Globus pallidus (tissue), 1 donor: ENCODE measurements at regions not wholly inside any gene's neighbourhood (a gene's known extent, or its start where the extent isn't known, plus 50 kb on each side); places are given as distances from the start of the nearest gene placed in this dataset.

ENCODE experiments used
- DNase-seq: peaks from one replicate; pipeline ENCODE4 v3.0.0-alpha.2; 2015; ENCODE audit warnings: low spot score

DNA sequence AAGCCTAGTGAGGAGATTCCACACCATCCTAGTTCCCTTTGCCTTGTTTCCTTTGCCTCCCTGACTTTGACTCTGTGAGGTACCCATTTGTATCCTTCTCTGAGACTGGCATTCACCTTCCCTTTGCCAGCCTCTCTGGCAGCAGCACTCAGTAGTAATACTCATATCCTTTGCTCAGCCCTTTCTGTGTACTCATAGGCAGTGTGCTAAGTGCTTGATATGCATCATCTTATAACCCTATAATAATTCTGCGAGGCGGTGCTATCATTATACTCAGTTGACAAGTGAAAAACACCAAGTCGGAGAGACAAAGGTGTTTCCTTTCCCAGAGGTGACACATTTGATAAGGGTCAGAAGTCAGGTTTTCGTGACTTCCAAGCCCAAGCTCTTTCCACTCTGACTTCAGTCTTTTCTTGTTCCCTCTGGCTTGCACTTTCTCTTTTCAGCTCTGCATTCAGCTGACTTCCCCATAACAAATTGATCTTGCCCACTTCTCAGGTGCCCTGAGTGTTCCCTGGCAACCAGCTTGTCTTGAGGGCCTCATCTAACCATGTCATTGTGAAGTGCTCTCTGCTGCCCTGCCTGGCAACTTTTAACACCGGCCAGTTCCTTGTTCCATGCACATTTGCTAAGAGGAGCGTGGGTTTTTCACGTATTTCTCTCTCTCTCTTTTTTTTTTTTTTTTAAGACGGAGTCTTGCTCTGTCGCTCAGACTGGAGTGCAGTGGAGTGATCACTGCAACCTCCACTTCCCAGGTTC lies 94.5 kb upstream of the UPP2 start:
- DNase-seq: no peak

DNA sequence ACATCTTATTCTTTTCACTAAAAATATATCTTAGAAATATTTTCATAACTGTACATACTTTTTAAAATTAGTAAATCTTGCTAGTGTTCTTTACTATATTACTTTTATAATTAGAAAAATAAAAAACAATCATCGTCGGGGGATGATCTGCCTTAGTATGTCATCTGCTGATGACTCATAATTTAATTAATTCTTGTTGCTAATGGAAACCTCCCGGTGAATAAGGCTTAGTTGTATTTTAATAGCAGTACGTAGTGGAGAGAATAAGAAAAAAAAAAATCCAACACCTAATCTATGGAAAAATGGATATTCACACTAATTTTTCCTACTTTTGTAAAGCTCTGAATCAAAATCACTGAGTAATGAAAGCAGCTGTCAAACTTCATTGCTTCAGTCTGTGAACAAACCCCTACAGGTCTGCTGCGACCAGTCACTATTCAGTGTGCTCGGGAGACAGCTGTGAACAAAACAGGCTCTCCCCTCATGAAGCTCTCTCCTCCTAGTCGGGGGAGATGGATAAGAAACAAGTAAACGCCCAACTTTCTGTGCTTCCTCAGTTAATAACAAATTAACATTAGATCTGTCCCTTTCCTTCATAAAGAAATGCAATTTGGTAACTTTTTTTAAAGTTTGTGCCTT lies 97.4 kb upstream of the UPP2 start:
- no peak for DNase-seq

DNA sequence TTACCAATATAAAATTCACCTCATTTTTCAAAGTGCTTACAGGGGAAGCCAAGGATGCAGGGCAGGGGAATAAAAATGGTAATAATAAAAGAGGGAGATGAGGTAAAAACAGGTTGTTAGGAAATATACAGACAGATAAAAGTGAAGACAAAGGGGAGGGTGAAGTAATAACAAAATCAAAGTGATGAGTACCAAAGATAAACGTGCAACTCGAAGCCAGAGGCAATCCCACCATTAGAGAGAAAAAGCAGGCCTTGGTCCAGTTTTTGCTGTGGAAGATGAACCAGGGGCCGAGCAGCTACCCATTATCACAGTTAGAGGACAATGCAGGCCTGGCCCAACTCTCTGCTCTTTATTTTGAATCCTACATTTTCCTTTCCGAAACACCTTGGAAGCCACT lies 99.6 kb upstream of the UPP2 start:
- DNase-seq: no peak

DNA sequence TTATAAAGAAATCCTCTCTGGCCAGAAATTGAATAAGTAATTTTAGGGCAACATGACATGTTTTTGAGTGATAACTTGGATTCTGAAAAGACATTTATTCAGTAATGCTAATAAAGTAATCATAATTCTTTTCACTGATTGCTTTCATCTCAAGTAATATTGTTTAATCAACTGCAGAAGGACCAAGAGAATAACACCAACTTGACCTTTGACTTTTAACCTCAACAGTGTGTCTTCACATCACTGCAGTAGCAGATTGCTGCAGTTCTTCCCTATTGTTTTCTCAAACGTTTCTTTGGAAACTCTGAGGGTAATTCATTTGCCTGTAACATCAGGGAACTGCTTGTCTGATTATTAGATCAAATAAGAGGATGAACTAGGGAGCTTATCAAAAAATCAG lies 104.9 kb upstream of the UPP2 start:
- DNase-seq: no peak

DNA sequence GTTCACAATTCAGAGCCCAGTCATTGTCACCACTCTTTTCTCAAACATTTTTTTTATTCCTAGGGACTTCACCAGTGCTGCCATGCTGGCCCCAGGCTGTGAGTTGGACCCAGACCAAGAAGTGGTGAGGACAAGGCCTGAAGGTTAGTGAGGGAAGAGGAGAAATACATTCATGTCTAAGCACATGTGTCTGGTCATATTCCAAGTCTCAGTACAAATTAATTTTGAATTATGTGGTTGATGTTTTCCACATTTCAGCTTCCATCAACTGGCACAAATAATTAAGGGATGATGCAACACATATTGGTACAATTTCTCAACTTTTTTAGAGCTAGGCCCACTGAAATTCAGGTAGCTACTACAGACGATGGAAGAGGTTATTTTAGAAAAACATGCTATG lies 106.6 kb upstream of the UPP2 start:
- no peak for DNase-seq

DNA sequence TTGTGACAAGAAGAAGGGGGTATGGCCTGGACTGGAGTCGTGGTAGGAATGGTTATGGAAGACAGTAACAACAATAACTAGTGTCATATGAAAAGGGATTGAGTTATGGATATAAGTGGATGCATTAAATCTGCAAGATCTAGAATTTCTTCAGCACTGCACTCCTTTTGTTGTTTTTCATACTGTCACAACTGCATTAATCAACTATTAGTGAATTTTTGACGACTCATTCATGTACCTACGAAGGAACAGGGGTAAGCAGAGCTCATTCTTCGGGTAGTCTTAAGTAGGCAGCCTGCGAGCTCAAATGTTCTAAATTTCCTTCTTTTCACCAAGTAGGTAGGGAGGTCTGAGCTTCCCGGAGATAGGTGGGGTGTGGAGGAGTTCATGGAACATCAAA lies 109.7 kb upstream of the UPP2 start:
- DNase-seq: no peak

DNA sequence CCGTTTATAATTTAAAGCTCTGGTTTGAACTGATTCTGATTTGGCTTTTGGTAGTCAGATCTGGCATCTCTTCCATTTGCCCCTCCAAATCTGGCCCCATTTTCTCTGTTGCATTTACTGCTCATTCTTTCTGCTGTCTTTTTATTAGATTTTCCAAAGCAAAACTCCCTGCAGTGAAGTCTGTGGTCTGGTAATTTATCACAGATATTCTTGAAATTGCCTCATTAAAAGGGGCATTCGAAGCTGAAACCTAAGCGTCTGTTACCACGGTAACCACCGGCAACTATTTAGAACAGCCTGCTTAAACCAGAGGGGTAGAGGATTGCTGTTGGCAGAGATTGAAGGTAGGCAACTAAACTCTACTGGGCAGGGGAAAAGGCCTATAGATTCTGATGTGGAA lies 111.5 kb upstream of the UPP2 start:
- no peak for DNase-seq

DNA sequence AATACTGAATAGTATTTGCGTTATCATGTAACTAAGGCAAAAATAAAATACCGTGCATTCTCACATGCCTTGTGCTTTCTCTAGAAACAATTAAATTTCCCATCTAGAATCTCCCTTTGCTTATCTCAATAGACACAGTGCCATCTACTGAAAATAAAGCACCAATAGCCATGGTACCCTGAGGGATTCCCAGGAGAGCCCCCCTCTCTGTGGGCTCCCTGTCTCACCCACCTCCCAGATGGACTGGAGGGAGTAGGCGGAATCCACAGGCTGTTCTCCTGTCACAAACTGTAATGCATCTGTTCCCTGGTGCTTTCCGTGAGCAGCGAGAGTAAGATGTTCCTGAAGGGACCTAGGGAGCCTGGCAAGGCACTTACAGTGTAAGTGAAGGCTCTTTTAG lies 112.4 kb upstream of the UPP2 start:
- no peak for DNase-seq

DNA sequence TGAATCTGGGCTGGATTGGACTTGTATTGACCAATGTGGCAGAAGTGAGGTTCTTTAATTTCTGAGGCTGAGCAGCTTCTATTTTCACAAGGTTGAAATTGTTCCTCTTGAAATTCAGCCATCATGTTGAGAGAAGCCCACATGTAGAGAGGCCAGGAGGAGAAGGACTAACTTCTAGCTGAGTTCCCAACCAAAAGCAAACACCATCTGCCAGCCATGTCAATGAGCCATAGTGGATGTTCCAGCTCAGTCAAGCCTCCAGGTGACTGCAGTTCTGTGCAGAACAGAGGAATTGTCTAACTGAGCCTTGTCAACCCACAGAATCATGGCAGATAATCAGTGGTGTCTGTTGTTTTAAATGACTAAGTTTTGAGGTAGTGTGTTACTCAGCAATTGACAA lies 110.6 kb upstream of the ACVR1 start:
- DNase-seq: no peak

DNA sequence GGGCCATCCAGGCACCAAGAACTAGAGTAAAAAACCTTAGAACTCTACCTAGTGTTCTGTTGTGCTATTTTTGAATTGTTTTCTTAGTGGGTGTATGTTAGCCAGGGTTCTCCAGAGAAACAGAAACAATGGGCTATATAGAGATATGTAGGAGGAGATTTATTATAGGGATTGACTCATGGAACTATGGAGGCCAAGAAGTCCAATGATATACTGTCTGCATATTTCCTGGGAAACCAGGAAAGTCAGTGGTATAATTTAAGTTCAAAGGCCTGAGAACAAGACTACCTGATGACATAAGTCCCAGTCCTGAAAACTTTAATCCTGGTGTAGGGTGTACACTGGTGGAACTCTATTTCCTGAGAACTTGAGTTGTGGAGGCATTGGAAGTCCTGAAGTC lies 108.7 kb upstream of the ACVR1 start:
- DNase-seq: no peak

DNA sequence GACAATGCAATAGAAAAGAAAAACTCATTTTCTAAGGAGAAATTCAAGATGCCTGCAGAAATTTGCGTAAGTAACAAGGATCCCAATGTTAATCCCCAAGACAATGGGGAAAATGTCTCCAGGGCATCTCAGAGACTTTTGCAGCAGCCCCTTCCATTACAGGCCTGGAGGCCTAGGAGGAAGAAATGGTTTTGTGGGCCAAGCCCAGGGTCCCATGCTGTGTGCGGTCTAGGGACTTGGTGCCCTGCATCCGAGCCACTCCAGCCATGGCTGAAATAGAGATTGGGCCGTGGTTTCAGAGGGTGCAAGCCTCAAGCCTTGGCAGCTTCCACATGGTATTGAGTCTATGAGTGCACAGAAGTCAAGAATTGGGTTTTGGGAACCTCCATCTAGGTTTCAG lies 103.9 kb upstream of the ACVR1 start:
- no peak for DNase-seq

DNA sequence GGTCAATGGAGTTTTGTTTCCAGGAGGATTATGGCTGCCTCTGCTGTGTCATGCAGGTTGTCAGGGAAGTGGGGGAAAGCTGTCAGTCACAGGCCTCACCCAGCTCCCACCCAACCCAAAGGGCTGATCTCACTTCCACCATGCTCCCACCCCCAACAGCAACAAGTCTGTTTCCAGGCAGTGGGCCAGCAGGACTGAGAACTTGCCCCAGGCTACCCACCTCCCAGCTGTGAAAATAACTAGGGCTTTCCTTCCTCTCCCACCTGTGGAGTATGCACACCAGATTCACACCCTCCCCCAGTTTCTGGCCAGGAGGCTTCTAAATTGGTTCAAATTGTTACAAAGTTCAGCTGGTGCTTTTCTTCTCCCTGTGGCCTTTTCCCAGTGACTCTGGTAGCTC lies 95.6 kb upstream of the ACVR1 start:
- no peak for DNase-seq

DNA sequence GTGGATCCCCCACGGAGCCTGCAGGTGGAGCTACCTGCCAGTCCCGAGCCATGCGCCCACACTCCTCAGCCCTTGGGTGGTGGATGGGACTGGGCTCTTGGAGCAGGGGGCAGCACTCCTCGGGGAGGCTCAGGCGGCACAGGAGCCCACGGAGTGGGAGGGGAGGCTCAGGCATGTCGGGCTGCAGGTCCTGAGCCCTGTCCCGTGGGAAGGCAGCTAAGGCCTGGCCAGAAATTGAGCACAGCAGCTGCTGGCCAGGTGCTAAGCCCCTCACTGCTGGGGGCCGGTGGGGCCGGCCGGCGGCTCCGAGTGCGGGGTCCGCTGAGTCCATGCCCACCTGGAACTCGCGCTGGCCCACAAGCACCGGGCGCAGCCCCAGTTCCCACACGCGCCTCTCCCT lies 91.7 kb upstream of the ACVR1 start:
- DNase-seq: no peak

DNA sequence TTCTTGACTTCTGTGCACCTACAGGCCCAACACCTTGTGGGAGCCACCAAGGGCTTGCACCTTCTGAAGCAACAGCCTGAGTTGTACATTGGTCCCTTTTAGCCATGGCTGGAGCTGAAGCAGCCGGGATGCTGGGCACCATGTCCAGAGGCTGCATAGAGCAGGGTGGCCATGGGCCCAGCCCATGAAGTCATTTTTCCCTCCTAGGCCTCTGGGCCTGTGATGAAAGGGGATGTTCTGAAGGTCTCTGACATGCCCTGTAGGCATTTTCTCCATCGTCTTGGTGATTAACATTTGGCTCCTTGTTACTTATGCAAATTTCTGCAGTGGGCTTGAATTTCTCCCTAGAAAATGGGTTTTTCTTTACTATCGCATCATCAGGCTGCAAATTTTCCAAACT lies 83.1 kb upstream of the ACVR1 start:
- DNase-seq: no peak

DNA sequence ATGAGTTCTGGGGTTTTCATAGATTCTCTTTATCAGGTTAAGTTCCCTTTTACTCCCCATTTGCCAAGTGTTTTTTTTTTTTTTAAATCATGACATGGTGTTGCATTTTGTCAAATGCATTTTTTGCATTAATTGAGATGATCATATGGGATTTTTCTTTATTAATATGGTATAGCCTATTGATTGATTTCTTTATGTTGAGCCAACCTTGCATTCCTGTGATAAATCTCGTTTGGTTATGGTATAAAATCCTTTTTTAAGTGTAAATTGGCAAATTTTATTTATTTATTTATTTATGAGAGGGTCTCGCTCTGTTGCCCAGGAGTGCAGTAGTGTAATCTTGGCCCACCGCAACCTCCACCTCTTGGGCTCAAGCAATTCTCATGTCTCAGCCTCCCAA lies 81.5 kb upstream of the ACVR1 start:
- DNase-seq: no peak

DNA sequence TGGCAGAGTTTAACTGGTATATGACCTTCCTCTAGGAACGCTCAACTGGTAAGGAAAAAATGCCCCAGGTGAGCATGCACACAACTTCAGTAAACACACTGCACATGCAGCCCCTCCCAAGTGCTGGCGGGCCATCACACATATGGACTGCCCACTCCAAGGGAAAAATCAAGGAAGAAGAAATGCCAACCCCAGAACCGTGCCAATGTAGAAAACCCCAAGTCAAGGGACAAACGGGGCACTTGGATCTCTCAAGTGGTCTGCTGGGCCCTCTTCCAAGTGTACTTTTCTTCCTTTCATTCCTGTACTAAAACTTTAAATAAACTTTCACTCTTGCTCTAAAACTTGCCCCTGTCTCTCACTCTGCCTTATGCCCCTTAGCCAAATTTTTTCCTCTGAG lies 76.4 kb upstream of the ACVR1 start:
- DNase-seq: no peak

DNA sequence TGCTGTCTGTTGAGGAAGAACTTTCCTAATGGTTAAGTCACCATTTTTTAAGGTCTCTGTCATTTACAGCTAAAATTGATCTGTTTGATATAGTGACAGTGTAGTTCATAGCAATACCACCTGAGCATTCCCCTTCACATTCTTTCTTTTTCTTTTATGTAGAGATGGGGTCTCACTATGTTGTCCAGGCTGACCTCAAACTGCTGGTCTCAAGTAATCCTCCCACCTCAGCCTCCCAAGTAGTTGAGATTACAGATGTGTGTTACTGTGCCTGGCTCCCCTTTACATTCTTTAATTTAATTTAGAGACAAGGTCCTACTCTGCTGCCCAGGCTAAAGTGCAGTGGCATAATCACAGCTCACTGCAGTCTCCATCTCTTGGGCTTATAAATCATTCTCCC lies 72.7 kb upstream of the ACVR1 start:
- DNase-seq: no peak

DNA sequence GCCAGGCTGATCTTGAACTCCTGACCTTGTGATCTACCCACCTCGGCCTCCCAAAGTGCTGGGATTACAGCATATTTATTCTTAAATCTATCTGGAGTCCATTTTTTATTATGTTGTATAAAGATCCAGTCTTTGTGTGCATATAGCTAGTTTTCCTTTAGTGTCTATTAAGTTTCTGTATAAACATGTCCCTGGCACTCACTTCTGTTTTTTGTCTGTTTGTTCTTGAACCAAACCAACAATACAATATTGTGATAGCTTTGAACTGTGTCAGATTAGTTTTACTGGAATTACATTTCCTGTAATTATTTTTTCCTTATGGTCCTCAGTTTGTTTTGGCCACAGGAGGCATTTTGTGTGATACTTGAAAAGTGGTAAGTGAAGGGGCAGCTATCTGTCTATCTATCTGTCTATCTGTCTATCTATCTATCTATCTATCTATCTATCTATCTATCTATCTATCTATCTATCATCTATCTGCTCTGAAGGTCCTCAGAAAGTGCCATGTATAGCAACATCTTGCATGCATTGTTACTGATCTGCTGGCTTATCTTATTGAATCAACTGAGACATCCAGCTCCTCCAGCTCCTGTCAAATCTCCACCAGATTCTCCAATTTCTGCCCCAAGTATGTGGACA lies 70.9 kb upstream of the ACVR1 start:
- DNase-seq: no peak

DNA sequence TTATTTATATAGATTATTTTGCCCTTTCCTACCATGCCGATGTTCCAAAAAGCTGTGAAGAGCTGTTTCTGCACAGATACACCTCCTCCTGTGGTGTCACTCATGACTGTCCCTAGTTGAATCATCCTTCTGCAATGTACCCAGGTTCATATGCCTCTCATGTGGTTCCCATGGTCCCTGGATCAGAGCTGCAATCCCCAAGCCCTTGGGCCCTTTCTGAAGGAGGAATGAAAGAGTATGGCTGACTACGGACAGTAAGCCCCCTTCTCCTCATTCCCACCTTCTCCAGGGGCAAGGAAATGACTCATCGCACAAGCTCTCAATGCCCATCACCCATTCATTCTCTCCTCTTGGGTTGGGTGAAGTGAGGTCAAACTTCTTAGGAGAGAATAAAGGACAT lies 63.9 kb upstream of the ACVR1 start:
- no peak for DNase-seq

DNA sequence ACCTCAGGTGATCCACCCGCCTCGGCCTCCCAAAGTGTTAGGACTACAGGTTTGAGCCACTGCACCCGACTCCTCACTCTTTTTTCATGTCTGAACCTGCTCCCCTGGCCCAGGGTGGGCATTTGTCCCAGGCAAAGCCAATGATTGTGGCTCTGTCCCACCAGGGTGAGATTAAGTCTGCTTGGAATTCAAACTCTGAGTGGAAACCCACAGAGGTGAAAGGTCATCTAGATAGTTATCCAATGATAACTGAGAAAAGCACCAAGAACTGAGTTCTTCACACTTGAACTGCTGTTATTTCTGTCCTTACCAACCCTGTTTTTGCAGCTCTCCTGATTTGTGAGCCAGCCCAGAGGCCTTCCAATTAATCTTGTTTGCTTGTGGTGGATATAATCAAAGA lies 62.4 kb upstream of the ACVR1 start:
- no peak for DNase-seq

DNA sequence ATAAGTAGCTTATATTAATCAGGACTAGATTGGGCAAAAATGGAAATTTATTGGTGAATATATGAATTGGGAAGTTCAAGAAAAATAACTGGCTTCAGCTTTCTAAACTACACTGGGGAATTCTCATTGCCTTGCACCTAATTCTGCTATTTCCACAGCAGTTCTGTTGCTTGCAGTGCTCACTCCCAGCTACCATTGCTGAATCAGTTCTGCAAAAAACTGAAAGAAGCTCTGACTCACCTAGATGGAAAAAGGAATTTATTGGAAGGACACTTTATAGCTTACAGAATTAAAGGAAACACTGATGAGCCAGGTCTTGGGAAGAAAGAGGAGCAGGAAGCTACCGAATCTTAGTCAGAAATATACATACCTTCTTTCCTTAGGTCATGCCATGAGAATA lies 60.3 kb upstream of the ACVR1 start:
- no peak for DNase-seq

DNA sequence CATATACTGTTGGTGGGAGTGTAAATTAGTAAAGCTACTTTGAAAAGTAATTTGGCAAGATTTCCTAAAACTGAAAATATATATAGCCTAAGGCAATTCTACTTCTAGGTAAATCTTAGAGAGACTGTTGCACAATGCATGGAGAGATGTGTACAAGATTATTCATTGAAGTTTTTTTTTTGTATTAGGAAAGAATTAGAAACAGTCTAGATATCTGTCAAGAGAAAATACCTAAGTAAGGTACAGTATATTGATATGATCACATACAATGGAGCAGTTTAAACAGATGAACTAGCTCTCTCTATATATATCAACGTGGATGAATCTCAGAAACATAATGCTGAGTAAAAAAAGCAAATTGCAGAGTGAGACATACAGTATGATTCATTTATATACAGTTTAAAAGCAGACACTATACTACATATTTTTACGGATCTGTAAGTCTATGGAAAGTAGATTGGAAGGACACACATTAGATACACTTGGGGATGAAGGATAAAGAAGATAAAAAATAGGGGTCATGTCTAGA lies 59.3 kb upstream of the ACVR1 start:
- DNase-seq: no peak

DNA sequence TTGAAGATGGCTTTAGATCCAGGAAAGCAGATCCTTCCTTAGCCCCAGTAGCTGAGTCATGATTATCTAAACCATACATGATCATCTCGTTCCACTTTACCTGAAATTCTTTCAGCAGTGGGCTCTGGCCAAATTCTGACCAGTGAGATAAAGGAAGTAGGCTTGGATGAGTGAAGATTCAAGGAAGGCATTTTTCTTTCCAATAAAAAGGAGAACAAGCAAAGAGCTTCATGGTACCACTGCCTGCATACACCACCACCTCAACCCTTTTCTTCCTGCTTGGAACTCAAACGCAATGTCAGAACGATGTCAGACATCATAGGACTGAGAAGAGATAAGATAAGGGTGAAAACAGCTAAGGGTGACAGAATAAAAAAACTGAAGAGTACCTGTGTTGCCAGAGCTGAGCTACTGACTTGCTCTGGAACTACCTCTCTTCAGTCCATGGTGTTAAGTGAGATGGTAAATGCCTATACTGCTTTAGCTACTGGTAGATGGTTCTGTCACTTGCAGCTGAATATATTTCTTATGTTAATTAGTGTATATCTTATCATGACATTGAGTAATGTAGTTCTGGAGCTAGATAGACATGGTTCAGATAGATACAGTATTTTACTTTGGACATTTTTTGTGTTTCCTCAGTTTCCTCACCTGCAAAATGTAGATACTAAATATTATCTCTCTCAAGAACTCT lies 58.7 kb upstream of the ACVR1 start:
- DNase-seq: no peak
